ENCODE measurements at regions not wholly inside any gene's neighbourhood (a gene's known extent, or its start where the extent isn't known, plus 50 kb on each side); places are given as distances from the start of the nearest gene placed in this dataset.

DNA sequence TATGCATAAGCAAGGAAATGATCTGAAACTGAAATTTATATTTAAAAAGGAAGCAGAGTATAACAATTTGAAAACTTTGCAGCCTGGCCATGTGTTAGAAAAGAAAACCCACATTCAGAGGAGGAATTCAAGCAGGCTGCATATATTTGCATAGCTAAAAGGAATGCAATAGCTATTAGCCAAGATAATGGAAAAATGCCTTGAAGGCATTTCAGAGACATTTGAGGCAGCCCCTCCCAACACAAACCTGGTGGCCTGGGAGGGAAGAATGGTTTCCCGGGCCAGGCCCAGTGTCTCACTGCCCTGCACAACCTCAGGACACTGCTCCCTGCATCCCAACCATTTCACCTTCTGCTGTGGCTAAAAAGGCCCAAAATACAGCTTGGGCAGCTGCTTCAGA is 136.8 kb downstream of the TYW3 start:
- FAIRE-seq, result no peak
- SMC1A ChIA-PET (ENCODE audit: uncharacterized antibody, unreplicated experiment), result no interaction called here
- Histone ChIP-seq H3K4me1 (ENCODE audit: control insufficient read depth, insufficient read depth, low read length) (no peaks in the 10 kb centered on the region), H2AFZ (ENCODE audit: control insufficient read depth, low read depth, low read length) (no peak overlapping the region), H3K9ac (ENCODE audit: control insufficient read depth, insufficient read depth, low read length) (no peak overlapping the region), H3K4me2 (ENCODE audit: control insufficient read depth, insufficient read depth) (no peak overlapping the region), H4K20me1 (ENCODE audit: control insufficient read depth, insufficient read depth) (no peaks in the 10 kb centered on the region), H3K27ac (ENCODE audit: control insufficient read depth, insufficient read depth) (no peak overlapping the region), H3K79me2 (ENCODE audit: control insufficient read depth, insufficient read depth, low read length) (no peaks in the 10 kb centered on the region), H3K9me3 (replicated peaks; ENCODE audit: control insufficient read depth, insufficient read depth, low read length) (no peaks in the 10 kb centered on the region; the same call in 2 of the 3 replicates), H3K4me3 (no peak overlapping the region), H3K36me3 (ENCODE audit: control insufficient read depth in 2 of 2, insufficient read depth in 2 of 2, low read length in 1 of 2) (no peaks in the 10 kb centered on the region), H3K27me3 (replicated peaks in 1 of 2; ENCODE audit: control insufficient read depth in 2 of 2, insufficient read depth in 2 of 2, low read length in 1 of 2) (no peaks in the 10 kb centered on the region)
- TF ChIP-seq, protein P1, sequence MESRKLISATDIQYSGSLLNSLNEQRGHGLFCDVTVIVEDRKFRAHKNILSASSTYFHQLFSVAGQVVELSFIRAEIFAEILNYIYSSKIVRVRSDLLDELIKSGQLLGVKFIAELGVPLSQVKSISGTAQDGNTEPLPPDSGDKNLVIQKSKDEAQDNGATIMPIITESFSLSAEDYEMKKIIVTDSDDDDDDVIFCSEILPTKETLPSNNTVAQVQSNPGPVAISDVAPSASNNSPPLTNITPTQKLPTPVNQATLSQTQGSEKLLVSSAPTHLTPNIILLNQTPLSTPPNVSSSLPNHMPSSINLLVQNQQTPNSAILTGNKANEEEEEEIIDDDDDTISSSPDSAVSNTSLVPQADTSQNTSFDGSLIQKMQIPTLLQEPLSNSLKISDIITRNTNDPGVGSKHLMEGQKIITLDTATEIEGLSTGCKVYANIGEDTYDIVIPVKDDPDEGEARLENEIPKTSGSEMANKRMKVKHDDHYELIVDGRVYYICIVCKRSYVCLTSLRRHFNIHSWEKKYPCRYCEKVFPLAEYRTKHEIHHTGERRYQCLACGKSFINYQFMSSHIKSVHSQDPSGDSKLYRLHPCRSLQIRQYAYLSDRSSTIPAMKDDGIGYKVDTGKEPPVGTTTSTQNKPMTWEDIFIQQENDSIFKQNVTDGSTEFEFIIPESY (IDR thresholded peaks at IDR 0.05), result no peak
- TF ChIP-seq TAF1 (IDR thresholded peaks at IDR 0.05; ENCODE audit: borderline replicate concordance, low read depth, low read length), result no peak
- TF ChIP-seq KDM1A (IDR thresholded peaks at IDR 0.05; ENCODE audit: borderline replicate concordance), result no peak
- no peak for TF ChIP-seq TCF3 (IDR thresholded peaks at IDR 0.05; ENCODE audit: borderline replicate concordance, insufficient read depth, low read depth, low read length)
- TF ChIP-seq POLR2AphosphoS5 (IDR thresholded peaks at IDR 0.05; ENCODE audit: low read length), result no peak
- TF ChIP-seq TBL1XR1 (IDR thresholded peaks at IDR 0.05; ENCODE audit: low read depth, low read length), result no peak
- no peak for TF ChIP-seq CHD4 (IDR thresholded peaks at IDR 0.05)
- no peak for TF ChIP-seq ETV6 (conservative IDR thresholded peaks at IDR 0.05 in 1 of 2, IDR thresholded peaks at IDR 0.05 in 1 of 2; ENCODE audit: borderline replicate concordance in 1 of 2, low read depth in 1 of 2)
- TF ChIP-seq ZNF592 (IDR thresholded peaks at IDR 0.05), result no peak
- TF ChIP-seq, protein P2, sequence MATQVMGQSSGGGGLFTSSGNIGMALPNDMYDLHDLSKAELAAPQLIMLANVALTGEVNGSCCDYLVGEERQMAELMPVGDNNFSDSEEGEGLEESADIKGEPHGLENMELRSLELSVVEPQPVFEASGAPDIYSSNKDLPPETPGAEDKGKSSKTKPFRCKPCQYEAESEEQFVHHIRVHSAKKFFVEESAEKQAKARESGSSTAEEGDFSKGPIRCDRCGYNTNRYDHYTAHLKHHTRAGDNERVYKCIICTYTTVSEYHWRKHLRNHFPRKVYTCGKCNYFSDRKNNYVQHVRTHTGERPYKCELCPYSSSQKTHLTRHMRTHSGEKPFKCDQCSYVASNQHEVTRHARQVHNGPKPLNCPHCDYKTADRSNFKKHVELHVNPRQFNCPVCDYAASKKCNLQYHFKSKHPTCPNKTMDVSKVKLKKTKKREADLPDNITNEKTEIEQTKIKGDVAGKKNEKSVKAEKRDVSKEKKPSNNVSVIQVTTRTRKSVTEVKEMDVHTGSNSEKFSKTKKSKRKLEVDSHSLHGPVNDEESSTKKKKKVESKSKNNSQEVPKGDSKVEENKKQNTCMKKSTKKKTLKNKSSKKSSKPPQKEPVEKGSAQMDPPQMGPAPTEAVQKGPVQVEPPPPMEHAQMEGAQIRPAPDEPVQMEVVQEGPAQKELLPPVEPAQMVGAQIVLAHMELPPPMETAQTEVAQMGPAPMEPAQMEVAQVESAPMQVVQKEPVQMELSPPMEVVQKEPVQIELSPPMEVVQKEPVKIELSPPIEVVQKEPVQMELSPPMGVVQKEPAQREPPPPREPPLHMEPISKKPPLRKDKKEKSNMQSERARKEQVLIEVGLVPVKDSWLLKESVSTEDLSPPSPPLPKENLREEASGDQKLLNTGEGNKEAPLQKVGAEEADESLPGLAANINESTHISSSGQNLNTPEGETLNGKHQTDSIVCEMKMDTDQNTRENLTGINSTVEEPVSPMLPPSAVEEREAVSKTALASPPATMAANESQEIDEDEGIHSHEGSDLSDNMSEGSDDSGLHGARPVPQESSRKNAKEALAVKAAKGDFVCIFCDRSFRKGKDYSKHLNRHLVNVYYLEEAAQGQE (IDR thresholded peaks at IDR 0.05; ENCODE audit: low read depth, low read length), result no peak
- TF ChIP-seq SMAD1 (IDR thresholded peaks at IDR 0.05; ENCODE audit: low read depth, partially characterized antibody), result no peak
- TF ChIP-seq, protein P3, sequence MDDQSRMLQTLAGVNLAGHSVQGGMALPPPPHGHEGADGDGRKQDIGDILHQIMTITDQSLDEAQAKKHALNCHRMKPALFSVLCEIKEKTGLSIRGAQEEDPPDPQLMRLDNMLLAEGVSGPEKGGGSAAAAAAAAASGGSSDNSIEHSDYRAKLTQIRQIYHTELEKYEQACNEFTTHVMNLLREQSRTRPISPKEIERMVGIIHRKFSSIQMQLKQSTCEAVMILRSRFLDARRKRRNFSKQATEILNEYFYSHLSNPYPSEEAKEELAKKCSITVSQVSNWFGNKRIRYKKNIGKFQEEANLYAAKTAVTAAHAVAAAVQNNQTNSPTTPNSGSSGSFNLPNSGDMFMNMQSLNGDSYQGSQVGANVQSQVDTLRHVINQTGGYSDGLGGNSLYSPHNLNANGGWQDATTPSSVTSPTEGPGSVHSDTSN (IDR thresholded peaks at IDR 0.05; ENCODE audit: insufficient replicate concordance, low read depth, low read length), result no peak
- TF ChIP-seq RAD21 (IDR thresholded peaks at IDR 0.05; ENCODE audit: insufficient read depth, low read depth, low read length), result no peak
- POLR2A ChIA-PET, result no interaction called here
- RAD21 ChIA-PET (ENCODE audit: unreplicated experiment), result no interaction called here
- CTCF ChIA-PET, result no interaction called here
- DNase-seq (ENCODE audit: low read depth, low spot score), result no peak
- no TSS peak for BruUV-seq (replicated peaks)
- intact Hi-C loops (cut with micrococcal nuclease; ENCODE audit: unreplicated experiment), result no loop called here
- in situ Hi-C loops (cut with MboI), result no loop called here
- WGBS (ENCODE audit: insufficient coverage, insufficient replicate concordance, low lambda C conversion rate, missing lambda C conversion rate), result 0% methylated on average over 1 of the region's 1 CpG
- no peak for ATAC-seq

Data from GM12878 (cell line).